HEK293 (cell line): ENCODE measurements at regions not wholly inside any gene's neighbourhood (a gene's known extent, or its start where the extent isn't known, plus 50 kb on each side); places are given as distances from the start of the nearest gene placed in this dataset.

Source experiments
- REPIN1 ChIP-seq: fragments of 450-650 bp; formaldehyde crosslinking; IDR thresholded peaks from 2 replicates; pipeline ENCODE4 v1.5.1; 2017; ENCODE audit warnings: missing biosample characterization, missing genetic modification characterization, low read depth
- ZNF274 ChIP-seq, 2 experiments: fragments of 200-500 bp in 1 of 2; fragments of 450-650 bp in 1 of 2; sonication (Bioruptor generic) in 1 of 2; formaldehyde crosslinking in 1 of 2; IDR thresholded peaks; 2 replicates each; pipeline versions ENCODE4 v1.5.1 to v1.6.1; 2014 to 2016; ENCODE audit warnings: borderline replicate concordance in 1 of 2, inconsistent platforms in 1 of 2, low read length in 1 of 2, missing biosample characterization in 1 of 2, missing genetic modification characterization in 1 of 2
- ZNF621 ChIP-seq: fragments of 450-650 bp; formaldehyde crosslinking; IDR thresholded peaks from 2 replicates; pipeline ENCODE4 v1.5.1; 2017; ENCODE audit warnings: missing biosample characterization, missing genetic modification characterization
- ZNF629 ChIP-seq: fragments of 450-650 bp; formaldehyde crosslinking; IDR thresholded peaks from 2 replicates; pipeline ENCODE4 v1.5.1; 2017; ENCODE audit warnings: missing biosample characterization, missing genetic modification characterization
- TF ChIP-seq, protein P1 (sequence below): fragments of 450-650 bp; formaldehyde crosslinking; IDR thresholded peaks from 2 replicates; pipeline ENCODE4 v1.5.1; 2016; ENCODE audit warnings: missing biosample characterization, missing genetic modification characterization
- TF ChIP-seq, protein P2 (sequence below): fragments of 450-650 bp; formaldehyde crosslinking; IDR thresholded peaks from 2 replicates; pipeline ENCODE4 v1.5.1; 2016; ENCODE audit warnings: missing biosample characterization, missing genetic modification characterization
- TF ChIP-seq, protein P3 (sequence below): sonication (generic); formaldehyde crosslinking; IDR thresholded peaks from 2 replicates; pipeline ENCODE4 v1.8.1; 2022; ENCODE audit warnings: mild to moderate bottlenecking, moderate library complexity, missing genetic modification reagents

DNA sequence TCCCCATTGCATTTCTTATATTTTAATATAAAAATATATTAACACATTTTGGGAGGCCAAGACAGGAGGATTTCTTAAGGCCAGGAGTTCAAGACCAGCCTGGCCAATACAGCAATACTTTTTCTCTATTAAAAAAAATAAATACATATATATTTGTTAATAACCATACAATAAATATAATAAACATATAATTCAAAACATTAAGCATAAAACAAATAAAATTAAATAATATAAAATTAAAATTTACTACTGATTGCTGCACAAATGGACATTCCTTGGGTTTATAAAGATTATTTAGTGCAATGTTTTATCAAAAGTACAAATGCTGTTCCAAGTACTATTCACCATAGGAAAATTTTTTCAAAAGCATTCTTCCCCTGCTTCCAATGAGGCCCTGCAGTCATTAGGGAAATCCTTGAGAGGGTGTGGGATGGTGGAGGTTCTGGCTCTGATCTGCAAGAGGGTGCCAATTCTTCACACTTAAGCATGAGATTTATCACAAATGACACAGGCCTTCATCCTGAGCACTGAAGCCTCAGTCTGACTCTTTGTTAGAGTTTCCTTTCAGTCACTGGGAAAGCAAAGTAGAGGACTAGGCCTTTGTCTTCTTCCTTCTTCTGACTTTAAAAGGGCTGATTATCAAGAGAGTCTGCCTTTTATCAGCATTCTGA is 596.7 kb downstream of the EPM2A start:
- TF ChIP-seq ZNF621 (no peak), ZNF274 (IDR thresholded peaks at IDR 0.05; ENCODE audit: low read length) (no peak), ZNF274 (tag by site-specific recombination; IDR thresholded peaks at IDR 0.05; ENCODE audit: borderline replicate concordance) (no peak), REPIN1 (tag by site-specific recombination) (no peak), ZNF629 (no peak)
- TF ChIP-seq, protein P1, sequence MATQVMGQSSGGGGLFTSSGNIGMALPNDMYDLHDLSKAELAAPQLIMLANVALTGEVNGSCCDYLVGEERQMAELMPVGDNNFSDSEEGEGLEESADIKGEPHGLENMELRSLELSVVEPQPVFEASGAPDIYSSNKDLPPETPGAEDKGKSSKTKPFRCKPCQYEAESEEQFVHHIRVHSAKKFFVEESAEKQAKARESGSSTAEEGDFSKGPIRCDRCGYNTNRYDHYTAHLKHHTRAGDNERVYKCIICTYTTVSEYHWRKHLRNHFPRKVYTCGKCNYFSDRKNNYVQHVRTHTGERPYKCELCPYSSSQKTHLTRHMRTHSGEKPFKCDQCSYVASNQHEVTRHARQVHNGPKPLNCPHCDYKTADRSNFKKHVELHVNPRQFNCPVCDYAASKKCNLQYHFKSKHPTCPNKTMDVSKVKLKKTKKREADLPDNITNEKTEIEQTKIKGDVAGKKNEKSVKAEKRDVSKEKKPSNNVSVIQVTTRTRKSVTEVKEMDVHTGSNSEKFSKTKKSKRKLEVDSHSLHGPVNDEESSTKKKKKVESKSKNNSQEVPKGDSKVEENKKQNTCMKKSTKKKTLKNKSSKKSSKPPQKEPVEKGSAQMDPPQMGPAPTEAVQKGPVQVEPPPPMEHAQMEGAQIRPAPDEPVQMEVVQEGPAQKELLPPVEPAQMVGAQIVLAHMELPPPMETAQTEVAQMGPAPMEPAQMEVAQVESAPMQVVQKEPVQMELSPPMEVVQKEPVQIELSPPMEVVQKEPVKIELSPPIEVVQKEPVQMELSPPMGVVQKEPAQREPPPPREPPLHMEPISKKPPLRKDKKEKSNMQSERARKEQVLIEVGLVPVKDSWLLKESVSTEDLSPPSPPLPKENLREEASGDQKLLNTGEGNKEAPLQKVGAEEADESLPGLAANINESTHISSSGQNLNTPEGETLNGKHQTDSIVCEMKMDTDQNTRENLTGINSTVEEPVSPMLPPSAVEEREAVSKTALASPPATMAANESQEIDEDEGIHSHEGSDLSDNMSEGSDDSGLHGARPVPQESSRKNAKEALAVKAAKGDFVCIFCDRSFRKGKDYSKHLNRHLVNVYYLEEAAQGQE (tag by site-specific recombination): no peak
- TF ChIP-seq, protein P2, sequence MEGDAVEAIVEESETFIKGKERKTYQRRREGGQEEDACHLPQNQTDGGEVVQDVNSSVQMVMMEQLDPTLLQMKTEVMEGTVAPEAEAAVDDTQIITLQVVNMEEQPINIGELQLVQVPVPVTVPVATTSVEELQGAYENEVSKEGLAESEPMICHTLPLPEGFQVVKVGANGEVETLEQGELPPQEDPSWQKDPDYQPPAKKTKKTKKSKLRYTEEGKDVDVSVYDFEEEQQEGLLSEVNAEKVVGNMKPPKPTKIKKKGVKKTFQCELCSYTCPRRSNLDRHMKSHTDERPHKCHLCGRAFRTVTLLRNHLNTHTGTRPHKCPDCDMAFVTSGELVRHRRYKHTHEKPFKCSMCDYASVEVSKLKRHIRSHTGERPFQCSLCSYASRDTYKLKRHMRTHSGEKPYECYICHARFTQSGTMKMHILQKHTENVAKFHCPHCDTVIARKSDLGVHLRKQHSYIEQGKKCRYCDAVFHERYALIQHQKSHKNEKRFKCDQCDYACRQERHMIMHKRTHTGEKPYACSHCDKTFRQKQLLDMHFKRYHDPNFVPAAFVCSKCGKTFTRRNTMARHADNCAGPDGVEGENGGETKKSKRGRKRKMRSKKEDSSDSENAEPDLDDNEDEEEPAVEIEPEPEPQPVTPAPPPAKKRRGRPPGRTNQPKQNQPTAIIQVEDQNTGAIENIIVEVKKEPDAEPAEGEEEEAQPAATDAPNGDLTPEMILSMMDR: no peak
- TF ChIP-seq, protein P3, sequence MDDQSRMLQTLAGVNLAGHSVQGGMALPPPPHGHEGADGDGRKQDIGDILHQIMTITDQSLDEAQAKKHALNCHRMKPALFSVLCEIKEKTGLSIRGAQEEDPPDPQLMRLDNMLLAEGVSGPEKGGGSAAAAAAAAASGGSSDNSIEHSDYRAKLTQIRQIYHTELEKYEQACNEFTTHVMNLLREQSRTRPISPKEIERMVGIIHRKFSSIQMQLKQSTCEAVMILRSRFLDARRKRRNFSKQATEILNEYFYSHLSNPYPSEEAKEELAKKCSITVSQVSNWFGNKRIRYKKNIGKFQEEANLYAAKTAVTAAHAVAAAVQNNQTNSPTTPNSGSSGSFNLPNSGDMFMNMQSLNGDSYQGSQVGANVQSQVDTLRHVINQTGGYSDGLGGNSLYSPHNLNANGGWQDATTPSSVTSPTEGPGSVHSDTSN (CRISPR knock-in tag): no peak
